NCI-H1092 treated with DMSO at 0.1 percent for 48 hours (cell line): ENCODE measurements at regions not wholly inside any gene's neighbourhood (a gene's known extent, or its start where the extent isn't known, plus 50 kb on each side); places are given as distances from the start of the nearest gene placed in this dataset.

Experiments used
- DNase-seq: peaks from one replicate; lab custom pipeline; 2025; lab: John Stamatoyannopoulos, UW

DNA sequence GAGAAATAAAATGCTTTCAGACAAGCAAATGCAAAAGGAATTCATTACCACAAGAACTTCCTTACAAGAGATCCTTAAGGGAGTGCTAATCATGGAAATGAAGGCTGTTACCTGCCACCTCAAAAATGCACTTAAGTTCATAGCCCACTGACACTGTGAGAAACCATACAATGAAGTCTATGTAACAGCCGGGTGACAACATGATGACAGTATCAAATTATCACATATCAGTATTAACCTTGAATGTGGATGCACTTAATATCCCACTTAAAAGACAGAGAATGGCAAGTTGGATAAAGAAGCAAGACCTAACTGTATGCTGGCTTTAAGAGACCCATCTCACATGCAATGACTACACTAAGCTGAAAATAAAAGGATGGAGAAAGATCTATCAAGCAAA is 403.4 kb upstream of the MC4R start:
- DNase-seq: no peak

DNA sequence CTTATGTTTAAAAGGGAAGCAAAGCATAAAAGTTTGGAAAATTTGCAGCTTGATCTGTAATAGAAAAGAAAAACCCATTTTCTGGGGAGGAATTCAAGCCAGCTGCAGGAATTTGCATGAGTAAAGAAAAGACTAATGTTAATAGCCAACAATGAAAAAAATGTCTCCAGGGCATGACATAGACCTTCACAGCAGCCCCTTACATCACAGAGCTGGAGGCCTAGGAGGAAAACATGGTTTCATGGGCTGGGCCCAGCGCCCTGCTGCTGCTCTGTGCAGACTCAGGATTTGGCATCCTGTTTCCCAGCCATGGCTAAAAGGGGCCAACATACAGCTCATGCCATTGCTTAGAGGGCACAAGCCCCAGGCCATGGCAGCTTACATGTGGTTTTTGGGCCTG is 411.6 kb upstream of the MC4R start:
- no peak for DNase-seq

DNA sequence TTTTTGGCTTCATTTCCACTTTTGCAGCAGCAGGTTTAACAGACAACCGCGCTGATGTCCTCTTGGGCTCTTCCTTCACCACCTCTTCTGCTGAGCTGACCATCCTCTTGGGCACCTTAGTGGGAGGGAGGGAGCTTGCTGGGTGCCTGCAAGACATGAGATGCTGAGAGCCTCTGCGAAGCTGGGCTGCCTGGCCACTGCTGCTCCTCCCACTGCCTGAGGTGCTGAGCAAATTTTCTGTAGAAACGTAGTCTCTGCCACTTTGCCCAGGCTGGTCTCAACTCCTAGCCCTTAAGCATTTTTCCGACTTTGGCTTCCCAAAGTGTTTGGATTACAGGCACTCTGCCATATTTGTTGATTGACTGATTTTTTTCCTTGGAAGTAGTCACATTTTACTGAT is 422.2 kb upstream of the MC4R start:
- DNase-seq: no peak

DNA sequence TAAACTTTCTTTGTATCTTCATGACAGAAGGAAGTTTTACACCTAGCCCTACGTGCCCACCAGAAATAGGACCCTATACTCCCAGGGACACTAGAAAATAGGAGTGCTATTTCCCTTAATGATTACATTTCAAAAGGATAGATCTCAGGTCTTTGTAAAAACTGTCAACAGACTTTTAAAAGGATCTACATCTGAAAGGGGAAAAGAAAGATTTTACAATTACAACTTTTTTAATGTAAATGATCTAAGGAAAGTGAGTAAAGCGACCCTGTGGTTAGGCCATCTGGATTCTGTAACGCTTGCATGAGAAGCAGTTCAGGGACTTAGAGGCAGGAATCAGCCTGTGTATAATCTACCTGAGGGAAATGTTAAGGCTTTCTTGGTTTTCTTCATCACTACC is 431.8 kb upstream of the MC4R start:
- no peak for DNase-seq

DNA sequence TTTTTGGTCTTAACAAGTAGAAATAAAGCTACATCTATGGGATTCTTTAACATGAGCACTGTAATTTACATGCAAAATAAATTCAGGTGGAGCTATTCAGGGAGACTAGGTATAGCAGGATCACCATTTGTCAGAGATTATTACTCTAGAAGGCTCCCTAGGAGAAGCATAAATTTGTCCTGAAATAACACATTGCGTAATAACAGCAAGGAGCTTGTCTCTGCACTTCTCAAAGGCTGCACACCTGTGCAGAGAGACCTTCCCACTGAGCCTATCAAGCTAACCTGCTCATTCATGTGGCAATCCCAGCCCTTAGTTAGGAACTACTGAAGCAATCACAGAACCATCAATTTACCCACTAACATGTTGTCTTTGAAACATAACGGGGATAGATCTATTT is 437.4 kb upstream of the MC4R start:
- DNase-seq: no peak

DNA sequence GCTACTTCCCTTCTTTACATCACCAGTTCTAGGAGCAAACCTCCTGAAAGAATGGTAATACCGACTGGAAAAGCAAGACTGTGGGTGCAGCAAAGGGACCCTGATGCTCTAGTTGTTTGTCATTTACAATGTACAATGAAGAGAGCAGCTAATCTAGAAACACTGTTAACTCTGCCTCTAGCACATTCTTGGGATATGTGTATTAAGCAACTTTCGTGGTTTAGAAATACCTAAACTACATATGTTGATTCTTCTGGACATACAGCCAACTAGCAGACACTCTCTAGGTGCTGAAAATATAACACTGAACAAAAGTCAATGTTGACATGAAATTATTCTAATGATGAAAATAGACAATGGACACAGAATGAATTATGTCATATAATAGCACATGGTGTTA is 440.3 kb upstream of the MC4R start:
- DNase-seq: no peak

DNA sequence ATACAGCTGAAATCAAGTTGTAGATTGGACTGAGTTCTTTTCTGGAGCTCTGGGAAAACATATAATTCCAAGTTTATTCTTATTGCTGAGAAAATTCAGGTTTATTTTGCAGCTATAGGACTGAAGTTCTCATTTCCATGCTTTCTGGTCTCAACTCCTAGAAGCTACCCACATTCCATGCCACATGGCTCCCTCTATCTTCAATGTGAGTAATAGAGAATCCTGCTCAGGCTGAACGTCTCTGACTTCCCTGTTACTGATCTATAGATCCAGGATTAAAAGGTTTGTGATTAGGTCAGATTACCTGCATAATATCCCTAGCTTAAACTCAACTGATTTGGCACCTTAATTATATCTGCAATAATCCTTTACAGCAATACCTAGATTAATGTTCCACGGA is 453.8 kb upstream of the MC4R start:
- no peak for DNase-seq

DNA sequence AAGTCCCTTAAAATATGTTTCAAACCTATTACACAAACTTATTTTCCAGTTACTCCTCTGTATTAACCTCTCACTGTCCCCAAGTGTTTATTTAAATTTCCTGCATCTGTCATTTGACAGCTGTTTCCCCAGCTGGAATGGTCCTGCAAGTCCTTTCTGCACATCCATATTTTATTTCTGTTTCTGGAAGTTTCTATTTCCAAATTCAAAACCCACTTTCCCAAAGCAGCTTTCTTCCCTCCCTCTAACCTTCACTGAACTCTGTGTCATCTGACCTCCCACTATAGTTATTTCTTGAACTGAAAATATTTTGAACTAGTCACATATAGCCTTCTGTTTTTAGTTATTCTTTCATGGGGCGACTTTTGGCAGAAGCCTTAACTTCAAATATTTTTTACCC is 459.4 kb upstream of the MC4R start:
- no peak for DNase-seq

DNA sequence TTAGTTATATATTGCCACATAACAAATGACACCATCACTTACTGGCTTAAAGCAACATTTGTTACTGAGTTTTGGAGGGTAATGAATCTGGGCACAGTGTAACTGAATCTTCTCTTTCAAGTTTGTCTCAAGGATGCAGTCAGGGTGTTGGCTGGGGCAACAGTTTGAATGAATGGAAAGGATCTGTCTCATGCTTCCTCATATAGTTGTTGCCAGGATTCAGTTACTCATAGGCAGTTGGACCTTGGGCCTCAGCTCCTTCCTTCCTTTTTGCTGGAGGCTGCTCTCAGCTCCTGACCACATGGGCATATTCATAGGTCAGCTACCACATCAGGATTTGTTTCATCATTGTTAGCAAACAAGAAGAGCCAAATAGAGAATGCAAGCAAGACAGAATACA is 466.1 kb upstream of the MC4R start:
- no peak for DNase-seq

DNA sequence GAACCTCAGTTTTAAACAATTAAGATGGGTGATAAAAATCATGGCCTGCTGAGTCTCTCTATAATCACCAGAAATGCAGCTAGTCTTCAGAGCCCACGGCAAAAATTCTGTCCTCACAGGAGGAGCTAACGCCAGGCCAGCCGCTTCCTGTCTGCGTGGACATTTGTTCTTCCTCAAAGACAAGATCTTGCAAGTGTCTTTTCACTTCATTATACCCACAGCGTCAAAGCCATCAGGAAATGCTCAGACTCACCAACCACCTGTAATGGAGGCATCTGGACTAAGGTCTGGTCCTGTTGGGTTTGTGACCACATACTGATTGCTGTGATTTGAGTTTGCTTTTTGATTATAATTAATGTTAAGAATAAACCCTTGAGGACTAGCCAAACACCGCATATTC is 473.8 kb upstream of the MC4R start:
- no peak for DNase-seq

DNA sequence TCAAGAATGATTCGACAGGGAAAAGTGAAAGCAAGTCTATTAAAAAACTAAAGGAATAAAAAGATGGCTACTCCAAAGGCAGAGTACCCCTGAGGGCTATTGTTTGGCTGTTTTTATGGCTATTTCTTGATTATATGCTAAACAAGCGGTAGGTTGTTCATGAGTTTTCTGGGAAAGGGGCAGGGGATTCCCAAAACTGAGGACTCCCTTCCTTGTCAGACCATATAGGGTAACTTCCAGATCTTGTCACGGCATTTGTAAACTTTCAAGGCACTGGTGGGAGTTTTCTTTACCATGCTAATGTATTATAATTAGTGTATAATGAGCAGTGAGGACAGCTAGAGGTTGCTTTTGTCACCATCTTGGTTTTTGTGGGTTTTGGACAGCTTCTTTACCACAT is 474.9 kb upstream of the MC4R start:
- no peak for DNase-seq

DNA sequence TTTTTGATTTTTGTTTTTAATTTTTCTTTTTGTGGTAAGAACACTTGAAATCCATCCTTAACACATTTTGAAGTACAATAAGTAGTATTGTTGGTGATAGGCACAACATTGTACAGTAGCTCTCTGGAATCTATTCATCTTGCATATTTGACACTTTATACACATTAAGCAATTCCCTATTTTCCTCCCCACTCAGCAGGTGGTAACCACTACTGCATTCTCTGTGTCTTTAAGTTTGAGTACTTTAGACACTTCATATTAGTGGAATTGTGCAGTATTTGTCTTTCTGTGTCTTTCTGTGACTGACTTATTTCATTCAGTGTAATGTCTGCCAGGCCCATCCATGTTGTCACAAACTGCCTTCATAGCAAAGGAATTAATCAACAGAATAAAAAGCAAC is 471.7 kb upstream of the CDH20 start:
- no peak for DNase-seq

DNA sequence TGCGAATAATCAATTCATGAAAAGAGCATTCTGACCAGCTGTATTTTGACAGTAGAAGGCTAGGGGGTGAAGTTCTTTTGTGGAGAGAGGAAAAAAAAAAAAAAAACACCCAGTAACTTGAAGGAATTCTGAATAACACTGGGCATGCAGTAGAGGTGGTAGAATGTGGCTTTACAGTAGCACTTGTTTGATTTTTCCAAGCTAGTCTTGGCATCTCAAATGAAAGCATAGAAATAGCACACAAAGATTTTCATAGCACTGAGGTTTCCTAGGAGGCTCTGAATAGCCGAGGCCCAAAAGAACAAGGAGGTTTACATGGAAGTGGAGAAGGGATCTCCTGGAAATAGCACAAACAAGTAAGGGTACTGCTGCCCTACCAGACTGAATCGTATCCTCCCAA is 470.2 kb upstream of the CDH20 start:
- DNase-seq: no peak

DNA sequence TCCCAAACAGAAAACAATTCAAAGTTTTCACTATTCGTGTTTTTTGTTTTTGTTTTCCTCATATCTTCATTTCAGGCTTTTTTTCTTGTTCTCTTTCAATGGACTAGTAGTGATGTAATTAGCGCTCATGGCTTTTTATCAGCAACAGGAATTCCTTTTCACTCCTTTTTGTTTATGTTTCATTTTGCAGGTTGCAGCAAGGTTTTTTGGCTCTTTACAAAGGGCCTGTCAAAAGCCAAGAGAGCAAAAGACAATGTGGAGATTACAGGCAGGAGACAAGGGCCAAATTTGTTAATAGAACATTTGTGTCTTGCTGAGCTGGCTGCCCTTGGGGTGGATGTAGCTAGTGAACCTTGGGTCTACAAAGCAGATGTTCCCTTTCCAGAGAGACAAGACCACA is 467.4 kb upstream of the CDH20 start:
- DNase-seq: no peak

DNA sequence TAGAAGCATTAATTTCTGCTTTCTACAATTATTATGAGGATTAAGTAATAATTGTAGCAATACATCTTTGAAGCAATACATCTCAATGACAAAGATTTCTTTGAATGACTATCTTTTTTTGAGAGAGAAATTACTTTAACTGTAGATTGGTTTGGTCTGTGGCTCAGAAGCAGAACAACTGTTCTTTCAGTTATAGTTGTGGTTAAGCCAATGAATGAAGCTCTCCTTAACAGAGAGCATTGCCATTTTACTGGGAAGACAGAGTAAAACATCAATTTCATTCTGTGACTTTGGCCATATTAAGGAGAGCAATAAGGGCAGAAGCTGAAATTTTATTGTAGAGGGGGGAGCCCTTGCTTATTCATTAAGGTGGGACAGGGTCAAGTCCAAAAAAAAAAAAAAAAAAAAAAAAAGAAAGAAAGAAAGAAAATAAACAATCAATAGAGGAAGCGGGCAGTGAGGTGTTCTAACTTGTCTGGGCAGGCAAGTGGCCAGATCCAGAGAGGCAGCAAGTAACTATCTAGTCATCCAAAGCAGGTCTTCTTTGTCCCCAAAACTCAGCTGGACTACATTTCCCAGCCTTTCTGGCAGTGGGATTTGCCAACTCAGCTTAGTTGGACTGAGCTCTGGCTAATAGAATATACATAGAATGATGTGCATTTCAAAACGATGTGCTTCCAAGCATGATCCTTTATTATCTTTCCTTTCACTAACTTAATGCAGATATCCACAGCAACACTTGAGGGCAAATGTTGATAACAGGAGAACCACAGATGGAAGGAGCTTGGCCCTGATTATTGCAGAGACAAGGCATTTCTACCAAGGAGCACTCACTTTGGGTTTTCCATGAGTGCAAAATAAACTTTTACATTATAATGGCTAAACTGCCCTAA is 462.7 kb upstream of the CDH20 start:
- DNase-seq: no peak

DNA sequence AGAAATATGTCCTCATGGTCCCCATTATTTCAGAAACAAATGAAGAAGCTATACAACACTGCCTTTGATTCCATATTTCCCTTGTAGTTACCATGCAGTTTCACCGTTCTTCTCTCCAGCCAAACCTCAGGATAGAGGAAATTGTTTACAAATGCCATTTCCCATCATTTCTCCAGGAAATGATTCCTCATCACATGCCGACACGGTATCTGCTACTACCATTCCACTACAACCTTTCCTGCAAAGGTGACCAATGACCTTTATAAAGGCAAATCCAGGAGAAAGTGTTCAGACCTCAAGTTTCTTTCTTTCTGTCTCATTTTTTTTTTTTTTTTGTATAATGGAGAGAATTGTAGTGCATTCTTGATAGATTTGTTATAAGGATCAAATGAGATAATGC is 460.8 kb upstream of the CDH20 start:
- no peak for DNase-seq

DNA sequence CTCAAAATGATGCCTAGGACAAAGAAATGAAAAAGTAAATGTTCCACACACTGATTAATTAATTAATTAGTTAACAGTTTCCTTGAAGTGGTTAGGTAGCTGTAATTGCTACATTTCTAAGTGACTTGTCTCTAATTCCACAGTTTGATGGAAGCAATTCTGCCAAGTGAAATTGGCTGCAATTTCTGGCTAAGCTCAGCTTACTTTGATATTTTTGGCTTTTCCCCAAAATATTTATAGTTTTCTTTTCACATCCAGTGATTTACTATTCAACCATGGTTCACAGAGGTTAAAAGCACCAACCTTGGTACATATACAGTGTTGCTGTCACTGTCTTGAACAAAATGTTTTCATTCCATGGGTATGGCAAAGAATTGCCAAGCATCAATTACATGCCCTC is 459.5 kb upstream of the CDH20 start:
- DNase-seq: no peak

DNA sequence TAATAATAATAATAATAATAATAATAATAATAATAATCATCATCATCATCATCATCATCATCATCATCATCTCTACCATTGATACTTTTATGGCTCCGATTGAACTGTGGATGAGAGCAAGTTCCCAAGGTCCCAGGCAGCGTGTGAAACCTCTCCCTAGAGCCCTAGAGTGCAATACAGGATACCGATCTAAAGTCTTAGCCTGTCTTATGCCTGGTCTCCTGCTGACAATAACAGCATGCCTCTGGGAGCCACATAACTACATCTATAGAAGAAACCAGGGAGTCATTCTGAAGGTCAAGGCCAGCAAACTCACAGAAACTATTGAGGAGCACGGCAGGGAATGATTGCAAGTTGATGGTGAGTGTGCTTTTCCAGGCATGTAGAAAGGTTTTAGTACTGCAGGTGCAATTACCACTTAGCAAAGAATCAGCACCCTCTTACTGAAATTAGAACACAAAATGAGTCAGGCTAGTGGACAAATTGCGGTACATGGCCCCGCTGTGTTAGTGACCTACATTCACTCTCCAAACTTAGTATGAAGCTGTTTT is 457.2 kb upstream of the CDH20 start:
- no peak for DNase-seq

DNA sequence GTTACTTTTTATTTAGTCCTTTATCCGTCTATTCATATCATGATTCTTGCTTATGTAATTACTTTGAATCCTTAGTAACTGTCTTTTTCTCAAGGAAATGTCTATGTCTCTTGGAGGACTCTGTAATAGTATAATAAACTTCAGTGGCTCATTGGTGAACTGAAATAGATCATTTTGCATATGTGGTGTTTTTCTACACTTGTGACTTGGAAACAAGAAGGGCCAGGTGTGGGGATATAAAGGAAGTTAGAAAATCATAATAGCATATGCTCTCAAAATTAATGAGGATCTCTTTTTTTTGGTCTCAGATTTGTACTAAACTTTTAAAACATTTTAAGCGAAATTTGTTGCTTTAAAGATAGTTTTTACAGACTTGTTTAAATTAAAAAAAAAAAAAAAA is 453.0 kb upstream of the CDH20 start:
- no peak for DNase-seq

DNA sequence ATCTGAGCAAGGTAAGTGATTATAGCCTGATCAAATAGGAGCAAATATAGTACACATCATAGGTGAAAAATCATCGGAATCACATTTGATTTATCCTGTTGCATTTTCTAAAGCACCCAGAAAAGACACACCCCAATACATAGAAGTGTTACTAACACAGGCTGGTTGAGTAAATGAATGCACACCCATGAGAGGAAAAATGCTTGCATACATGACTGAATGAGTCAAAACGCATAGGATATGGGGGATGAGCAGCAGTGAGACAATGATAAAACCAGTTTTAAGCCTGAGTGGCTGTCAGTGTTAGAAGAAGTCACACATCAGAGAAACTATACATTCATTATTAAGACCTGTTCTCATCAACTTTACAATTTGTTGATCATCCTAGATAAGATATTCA is 449.6 kb upstream of the CDH20 start:
- DNase-seq: no peak

DNA sequence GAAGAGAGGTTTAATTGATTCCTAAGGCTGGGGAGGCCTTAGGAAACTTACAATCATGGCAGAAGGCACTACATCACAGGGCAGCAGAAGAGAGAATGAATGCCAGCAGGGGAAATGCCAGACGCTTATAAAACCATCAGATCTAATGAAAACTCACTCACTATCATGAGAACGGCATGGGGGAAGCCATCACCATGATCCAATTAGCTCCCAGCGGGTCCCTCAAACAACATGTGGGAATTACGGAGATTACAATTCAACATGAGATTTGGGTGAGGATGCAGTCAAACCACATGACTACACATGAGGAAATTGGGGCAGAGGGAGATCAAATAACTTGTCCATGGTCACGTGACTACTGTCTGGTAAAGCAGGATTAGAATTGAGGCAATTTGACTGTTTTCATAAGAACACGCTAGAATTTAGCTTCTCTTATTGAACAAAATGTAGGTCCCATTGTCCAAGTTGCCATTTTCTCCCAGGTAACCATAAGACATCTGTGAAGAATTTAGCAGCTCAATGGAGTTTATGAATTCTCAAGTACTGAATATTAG is 445.1 kb upstream of the CDH20 start:
- DNase-seq: no peak

DNA sequence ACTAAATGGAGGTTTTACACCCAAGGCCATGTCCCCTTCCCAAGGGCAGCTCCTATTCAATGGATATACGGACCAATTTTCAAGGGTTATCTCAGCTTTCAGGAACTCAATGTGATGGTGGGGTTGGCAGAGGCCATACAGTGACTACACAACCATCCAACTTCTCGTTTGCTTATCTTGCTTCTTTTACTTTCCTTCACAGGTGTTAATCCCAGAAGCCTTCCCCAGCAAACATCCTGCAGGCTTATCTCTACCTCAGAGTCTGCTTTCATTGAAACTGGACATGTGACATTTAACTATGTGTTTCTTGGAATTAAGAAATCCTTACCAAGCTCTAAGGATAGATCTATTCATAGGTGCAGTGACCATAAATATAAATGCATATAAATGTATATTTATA is 443.8 kb upstream of the CDH20 start:
- DNase-seq: no peak

DNA sequence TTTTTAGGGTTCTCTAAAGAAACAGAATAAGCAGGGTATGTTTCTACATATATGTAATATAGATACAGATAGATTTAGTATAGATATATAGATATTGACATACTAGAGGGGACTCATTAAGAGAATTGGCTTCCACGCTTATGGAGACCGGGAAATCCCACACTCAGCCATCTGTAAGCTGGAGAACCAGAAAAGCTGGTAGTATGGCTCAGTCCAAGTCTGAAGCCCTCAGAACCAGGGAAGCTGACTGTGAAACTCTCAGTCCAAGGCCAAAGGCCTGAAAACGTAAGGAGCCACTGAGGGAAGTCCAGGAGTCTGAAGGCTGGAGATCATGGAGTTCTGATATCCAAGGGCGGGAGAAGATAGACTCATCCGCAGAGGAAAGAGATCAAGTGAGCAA is 441.3 kb upstream of the CDH20 start:
- DNase-seq: no peak

DNA sequence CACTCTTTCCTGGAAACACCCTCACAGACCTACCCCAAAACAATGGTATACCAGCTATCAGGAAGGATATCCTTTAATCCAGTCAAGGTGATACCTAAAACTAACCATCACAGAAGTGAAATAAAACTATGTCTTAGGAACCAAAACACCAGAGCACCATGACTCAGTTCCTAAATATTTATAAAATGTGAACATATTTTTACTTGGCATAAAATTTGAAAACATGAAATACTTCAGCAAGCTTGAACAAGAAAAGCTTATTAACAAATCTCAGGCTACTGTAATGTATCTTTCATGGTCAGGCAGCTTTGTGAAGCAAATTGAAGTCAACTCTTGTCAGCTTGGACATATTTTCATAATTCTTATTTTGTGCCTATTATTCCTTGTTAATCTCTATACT is 440.8 kb upstream of the CDH20 start:
- no peak for DNase-seq
